ENCODE measurements at regions not wholly inside any gene's neighbourhood (a gene's known extent, or its start where the extent isn't known, plus 50 kb on each side); places are given as distances from the start of the nearest gene placed in this dataset.

GRCh38 chr15:88982304-88982945 is 69.2 kb upstream of the MFGE8 start:
- TF ChIP-seq CTCF (IDR thresholded peaks at IDR 0.05; ENCODE audit: insufficient read depth, low read length) (no peak), POLR2AphosphoS5 (IDR thresholded peaks at IDR 0.05; ENCODE audit: low read depth) (no peak), SPI1 (IDR thresholded peaks at IDR 0.05; ENCODE audit: borderline replicate concordance, low read depth) (no peak), GABPA (IDR thresholded peaks at IDR 0.05; ENCODE audit: low read depth) (no peak), REST (IDR thresholded peaks at IDR 0.05; ENCODE audit: insufficient replicate concordance, low read depth) (no peak)
- Histone ChIP-seq H3K27me3 (ENCODE audit: insufficient read depth, poor library complexity, severe bottlenecking) (no peaks in the 10 kb centered on the region), H3K4me3 (replicated peaks; ENCODE audit: insufficient read depth, low read length) (no peak overlapping the region), H3K27ac (replicated peaks) (no peak overlapping the region)
- no peak for DNase-seq (ENCODE audit: low read depth in 1 of 2, low spot score in 1 of 2)

DNA sequence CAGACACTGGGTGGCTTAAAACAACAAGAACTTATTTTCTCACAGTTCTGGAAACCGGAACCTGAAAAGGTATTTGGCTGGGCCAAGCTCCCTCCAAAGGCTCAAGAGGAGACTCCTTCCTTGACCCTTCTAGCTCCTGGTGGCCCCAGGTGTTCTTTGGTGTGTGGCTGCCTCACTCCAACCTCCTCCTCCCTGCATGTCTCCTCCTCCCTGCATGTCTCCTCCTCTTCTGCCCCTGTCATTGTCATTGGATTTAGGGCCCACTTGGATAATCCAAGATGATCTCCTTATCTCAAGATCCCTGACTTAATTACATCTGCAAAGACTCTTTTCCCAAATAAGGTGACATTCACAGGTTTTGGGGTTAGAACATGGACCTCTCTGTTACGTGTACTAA is 69.8 kb upstream of the MFGE8 start:
- Histone ChIP-seq H3K27ac (replicated peaks) (no peak overlapping the region), H3K4me3 (replicated peaks; ENCODE audit: insufficient read depth, low read length) (no peak overlapping the region)
- no peak for TF ChIP-seq SPI1 (IDR thresholded peaks at IDR 0.05; ENCODE audit: borderline replicate concordance, low read depth)
- TF ChIP-seq POLR2AphosphoS5 (IDR thresholded peaks at IDR 0.05; ENCODE audit: low read depth): no peak
- no peak for TF ChIP-seq CTCF (IDR thresholded peaks at IDR 0.05; ENCODE audit: insufficient read depth, low read length)
- TF ChIP-seq GABPA (IDR thresholded peaks at IDR 0.05; ENCODE audit: low read depth): no peak
- TF ChIP-seq REST (IDR thresholded peaks at IDR 0.05; ENCODE audit: insufficient replicate concordance, low read depth): no peak

DNA sequence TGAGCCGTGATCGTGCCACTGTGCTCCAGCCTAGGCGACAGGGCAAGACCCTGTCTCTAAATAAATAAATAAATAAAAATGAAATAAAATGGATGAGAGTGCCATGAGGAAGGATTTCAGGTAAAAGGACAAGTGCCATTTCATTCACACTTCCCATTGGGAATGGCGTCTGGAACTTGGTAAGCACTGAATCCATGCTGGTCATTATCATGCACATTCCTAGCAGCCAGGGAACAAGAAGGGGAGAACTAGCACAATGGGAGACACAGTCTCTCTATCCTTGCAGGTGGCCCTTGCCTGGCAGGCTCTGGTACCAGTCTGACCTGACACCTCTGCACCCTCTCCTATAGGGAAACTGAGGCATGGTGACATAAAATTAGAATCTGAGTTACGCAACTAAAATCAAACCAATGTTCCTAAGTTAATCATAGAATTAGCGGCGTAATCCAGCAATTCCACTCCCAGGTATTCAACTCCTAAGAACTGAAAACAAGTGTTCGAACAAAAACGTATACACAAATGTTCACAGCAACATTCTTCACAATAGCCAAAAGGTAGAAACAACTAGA is 70.8 kb upstream of the MFGE8 start:
- TF ChIP-seq CTCF (IDR thresholded peaks at IDR 0.05; ENCODE audit: insufficient read depth, low read length) (no peak), REST (IDR thresholded peaks at IDR 0.05; ENCODE audit: insufficient replicate concordance, low read depth) (no peak), POLR2AphosphoS5 (IDR thresholded peaks at IDR 0.05; ENCODE audit: low read depth) (no peak), GABPA (IDR thresholded peaks at IDR 0.05; ENCODE audit: low read depth) (no peak), SPI1 (IDR thresholded peaks at IDR 0.05; ENCODE audit: borderline replicate concordance, low read depth) (no peak)
- Histone ChIP-seq H3K4me3 (replicated peaks; ENCODE audit: insufficient read depth, low read length) (no peak overlapping the region), H3K27ac (replicated peaks) (no peak overlapping the region), H3K27me3 (ENCODE audit: insufficient read depth, poor library complexity, severe bottlenecking) (peaks cover 6% of the 10 kb centered on the region)
- no peak for DNase-seq (ENCODE audit: low read depth in 1 of 2, low spot score in 1 of 2)

More for the DNA sequence above, 69.8 kb upstream of the MFGE8 start:
- H3K27me3 ChIP-seq (ENCODE audit: insufficient read depth, poor library complexity, severe bottlenecking): peaks cover under 1% of the 10 kb centered on the region
- DNase-seq (ENCODE audit: low read depth in 1 of 2, low spot score in 1 of 2): no peak

Measured in HL-60 (cell line).